Heart left ventricle (tissue), 13 donors: ENCODE measurements at regions not wholly inside any gene's neighbourhood (a gene's known extent, or its start where the extent isn't known, plus 50 kb on each side); places are given as distances from the start of the nearest gene placed in this dataset.

Experiments
- POLR2A ChIP-seq, 2 donors: fragments of 450-650 bp; IDR thresholded peaks; one replicate each; pipeline ENCODE4 v1.6.1; 2017; ENCODE audit warnings: antibody characterized with exemption in 2 of 2, mild to moderate bottlenecking in 2 of 2, moderate library complexity in 2 of 2
- TF ChIP-seq, protein P1 (sequence below), 12 donors: fragments of 200-600 bp; sonication (generic) in 4 of 12; IDR thresholded peaks; one replicate each; pipeline versions ENCODE4 v1.5.0 to v1.8.0; 2018 to 2022; ENCODE audit warnings: antibody characterized with exemption in 12 of 12, mild to moderate bottlenecking in 5 of 12
- donor health status: ischemic (EF 13 %, LVEDD 7.1; RV severe dilation, severe dysfunction).
- donor health status: DM: no; HTN: yes; CAD: no.
- donor health status: DM: no; HTN: no; CAD: no.
- donor health status: ischemic (EF 25% LVEDD 6.9; RV normal size, moderate dysfunction).
- donor health status: ischemic (EF 25% LVEDD 5.7; RV mildly dilated, moderate dysfunction).
- donor health status: ischemic (EF 35%, LVEDD 5.7; RV mildly dilated, moderate dysfunction).
- donor health status: nonischemic (EF 11% LVEDD 7.7; RV severe dilation, severe dysfunction).
- donor health status: DM: yes; HTN: yes; CAD: no.
- donor health status: PGD.
- donor health status: ischemic (EF 29% LVEDD 5.4; RV normal size, mild dysfunction).
- donor health status: nonischemic (EF 23%, LVEDD 6.1; RV moderate dilation, normal function).

DNA sequence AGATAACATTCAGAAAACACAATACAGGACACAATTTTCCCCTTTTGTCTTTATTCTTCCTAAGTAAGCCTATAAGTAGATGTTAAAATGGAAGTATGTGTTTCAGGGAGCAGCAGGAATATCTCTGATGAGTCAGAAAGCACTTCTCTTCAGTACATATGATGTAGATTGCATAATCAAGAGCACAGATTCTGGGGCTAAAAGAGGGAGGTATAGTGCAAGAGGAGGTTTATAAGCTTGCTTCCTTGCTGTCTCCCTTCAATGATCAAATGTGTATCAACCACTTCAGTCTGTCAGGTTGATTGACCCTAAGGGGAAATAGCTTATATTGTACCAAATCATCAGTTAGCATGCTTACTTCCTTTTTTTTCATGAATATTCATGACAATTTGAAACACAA, 822.8 kb downstream of the BRINP3 start:
- TF ChIP-seq, protein P1, sequence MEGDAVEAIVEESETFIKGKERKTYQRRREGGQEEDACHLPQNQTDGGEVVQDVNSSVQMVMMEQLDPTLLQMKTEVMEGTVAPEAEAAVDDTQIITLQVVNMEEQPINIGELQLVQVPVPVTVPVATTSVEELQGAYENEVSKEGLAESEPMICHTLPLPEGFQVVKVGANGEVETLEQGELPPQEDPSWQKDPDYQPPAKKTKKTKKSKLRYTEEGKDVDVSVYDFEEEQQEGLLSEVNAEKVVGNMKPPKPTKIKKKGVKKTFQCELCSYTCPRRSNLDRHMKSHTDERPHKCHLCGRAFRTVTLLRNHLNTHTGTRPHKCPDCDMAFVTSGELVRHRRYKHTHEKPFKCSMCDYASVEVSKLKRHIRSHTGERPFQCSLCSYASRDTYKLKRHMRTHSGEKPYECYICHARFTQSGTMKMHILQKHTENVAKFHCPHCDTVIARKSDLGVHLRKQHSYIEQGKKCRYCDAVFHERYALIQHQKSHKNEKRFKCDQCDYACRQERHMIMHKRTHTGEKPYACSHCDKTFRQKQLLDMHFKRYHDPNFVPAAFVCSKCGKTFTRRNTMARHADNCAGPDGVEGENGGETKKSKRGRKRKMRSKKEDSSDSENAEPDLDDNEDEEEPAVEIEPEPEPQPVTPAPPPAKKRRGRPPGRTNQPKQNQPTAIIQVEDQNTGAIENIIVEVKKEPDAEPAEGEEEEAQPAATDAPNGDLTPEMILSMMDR (IDR thresholded peaks at IDR 0.05): no peak
- no peak for TF ChIP-seq POLR2A (IDR thresholded peaks at IDR 0.05)
